ENCODE measurements at regions not wholly inside any gene's neighbourhood (a gene's known extent, or its start where the extent isn't known, plus 50 kb on each side); places are given as distances from the start of the nearest gene placed in this dataset.

DNA sequence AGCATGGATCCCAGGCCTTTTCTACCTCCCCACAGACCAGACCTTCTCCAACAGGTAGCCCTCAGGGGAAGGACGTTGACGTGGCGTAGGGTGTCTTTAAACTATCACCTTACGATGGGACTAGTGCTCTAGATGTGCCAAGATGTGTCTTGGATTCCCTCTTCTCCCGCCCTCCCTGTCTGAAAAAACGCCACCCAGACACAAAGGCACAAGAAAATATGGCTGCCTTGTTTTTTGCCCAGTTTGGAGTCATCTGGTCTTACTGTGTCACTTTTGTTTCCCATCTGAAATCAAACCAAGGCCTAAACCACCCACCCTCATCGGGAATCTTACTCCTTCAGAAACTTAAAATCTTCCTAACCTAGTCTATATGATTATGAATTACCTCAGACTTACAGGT is 235.4 kb downstream of the OR13H1 start:
- DNase-seq (ENCODE audit: low read depth): no peak

DNA sequence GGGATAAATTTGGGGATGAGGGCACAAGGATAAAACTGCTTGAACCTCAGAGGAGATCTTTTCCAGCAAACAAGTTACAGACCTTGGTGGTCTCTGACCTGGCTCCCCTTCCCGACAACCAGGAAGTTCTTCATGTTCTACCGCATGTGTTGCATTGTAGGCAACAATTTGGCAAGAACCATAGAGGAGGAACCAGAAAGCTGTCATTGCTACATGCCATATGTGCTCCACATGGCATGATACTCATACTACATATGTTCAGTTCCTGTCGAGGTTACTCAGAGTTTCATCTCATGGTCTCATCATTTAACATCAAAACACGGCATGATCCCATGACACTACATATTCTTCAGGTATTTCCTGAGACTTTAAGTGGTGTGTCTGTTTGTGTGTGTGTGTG is 235.9 kb downstream of the OR13H1 start:
- no peak for DNase-seq (ENCODE audit: low read depth)

DNA sequence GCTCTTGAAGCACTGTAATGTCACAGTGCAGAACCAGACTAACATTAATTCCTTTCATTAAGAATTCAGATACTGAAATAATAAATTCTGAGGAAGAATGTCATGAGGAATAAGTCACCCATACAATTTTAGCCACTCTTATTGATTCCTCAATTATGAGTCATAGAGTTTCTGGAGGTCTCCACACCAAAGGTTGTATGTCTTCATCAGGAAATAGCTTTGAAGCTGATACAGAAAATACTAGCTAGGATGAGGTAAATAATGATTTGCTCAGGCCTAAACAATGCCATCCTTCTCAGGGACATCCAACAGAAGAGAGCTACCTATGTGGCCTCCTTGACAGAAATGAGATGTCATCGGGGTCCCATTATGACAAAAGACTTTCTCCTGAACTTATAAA is 238.8 kb downstream of the OR13H1 start:
- DNase-seq (ENCODE audit: low read depth): no peak

DNA sequence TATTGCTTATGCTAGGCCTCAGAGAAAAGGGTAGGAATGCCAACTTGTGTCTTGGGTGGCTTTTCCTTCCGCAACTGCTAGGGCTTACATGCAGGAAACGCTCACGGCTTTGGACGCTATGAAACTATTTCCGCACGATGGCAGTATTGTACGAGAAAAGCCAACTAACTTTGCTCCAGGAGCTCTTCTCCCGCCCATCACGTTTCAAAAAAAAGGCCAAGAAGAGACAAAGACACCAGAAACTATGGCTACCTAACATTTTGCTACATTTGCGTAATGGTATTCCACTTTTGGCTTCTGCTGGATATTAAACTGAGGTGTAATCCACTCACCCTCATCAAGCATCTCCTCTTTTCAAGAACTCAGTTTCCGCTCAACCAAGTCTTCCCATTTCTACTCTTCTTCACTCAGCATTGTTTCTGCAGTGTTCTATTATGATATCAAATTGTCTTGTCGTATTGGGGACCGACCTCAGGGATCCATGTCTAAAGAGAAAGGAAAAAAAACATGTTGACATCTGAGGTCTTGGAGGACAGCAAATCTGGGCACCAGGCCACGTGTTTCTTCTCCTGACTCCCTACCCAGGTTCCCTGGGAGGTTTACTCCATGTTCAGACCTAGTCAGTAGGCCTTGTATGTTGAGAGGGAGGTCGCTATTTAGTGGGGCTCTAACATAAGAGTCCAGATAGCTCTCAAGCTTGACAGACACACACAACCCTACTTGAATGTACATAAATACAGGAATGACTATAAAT is 239.4 kb upstream of the STK26 start:
- no peak for DNase-seq (ENCODE audit: low read depth)

DNA sequence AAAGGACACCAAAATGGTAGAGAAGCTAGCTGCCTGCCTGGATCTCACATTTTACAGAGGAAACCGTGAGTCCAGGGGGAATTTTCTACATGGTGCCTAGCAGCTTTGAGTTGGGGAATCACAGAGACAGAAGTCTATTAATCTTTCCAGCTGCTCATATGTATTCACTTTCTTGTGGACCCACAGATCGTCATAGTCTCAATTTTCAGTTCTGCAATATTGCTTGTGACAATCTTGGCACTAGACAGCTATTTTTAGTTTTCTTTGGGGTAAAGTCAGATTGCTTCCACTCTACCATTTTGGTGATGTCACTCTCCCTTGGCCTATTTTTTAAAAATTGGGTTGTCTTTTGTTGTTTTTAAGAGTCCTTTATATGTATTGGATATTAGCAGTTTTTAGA is 233.4 kb upstream of the STK26 start:
- no peak for DNase-seq (ENCODE audit: low read depth)

DNA sequence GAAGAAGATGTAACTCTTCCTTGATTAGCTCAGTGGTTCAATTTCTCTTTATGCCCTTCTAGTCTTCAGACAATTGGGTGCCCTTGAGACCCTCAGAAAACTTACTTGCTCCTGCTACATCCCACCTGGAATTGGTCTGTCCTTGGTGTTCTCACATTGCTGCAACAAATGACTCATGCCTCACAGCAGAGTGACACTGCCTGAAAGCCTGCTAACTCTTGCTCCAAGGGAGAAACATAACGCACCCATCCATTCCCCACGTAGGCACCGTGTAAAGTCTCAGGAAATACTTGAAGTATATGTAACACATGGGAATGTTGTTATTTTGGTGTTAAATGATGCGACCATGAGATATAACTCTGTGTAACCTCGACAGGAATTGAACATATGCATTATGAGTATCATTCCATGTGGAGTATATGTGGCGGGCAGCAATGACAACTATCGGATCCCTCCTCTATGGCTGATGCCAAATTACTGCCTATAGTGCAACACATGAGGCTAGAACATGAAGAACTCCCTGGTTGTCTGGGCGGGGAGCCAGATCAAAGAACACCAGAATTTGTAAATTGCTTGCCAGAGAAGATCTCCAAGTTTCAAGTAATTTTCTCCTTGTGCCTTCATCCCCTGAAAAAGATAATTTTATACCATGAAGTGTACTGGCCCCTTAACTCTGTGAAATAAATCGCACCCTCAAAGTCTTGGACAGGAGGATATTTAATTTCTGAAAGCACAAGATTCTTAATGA is 231.3 kb upstream of the STK26 start:
- no peak for DNase-seq (ENCODE audit: low read depth)

DNA sequence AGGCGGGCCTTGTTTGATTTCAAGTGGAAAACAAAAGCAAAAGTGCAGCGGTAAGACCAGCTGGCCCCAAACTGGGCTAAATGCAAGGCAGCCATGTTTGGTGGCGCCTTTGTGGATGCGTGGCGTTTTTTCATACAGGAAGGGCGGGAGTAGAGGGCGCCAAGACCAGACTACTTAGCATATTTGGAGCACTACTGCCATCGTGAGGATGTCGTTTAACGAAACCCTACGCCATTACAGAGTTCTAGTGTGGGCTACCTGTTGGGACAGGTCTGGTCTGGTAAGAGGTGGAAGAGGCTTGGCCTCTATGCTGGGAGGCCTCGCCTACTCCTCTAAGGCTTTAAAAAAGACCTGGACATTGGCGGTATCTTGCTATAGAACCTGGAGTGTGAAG is 230.7 kb upstream of the STK26 start:
- DNase-seq (ENCODE audit: low read depth): no peak

DNA sequence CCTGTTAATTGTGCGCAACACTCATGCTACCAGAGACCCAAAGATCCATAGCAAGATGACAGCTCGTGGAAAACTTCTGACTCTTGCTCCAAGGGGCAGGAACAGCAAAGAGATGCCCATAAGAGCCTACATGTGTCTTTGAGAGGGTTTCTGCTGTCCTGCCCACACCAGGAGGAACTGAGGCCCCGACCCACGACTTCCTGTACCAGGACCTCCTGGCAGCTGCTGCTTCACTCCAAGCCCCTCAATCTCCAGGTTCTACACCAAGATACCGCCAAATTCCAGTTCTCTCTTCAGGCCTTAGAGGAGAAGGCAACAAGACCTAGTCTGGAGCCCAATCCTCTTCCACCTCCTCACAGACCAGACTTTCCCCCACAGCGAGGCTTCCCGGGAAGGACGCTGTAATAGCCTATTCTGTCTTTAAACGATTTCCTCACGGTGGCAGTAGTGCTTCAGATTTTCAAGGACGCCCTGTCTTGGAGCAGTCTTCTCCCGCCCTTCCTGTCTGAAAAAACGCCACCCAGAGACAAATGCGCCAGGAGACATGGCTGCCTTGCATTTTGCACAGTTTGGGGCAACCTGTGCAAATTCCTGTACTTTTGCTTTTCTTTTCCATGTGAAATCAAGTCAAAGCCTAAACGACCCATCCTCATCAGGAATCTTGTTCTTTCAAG is 230.2 kb upstream of the STK26 start:
- no peak for DNase-seq (ENCODE audit: low read depth)

DNA sequence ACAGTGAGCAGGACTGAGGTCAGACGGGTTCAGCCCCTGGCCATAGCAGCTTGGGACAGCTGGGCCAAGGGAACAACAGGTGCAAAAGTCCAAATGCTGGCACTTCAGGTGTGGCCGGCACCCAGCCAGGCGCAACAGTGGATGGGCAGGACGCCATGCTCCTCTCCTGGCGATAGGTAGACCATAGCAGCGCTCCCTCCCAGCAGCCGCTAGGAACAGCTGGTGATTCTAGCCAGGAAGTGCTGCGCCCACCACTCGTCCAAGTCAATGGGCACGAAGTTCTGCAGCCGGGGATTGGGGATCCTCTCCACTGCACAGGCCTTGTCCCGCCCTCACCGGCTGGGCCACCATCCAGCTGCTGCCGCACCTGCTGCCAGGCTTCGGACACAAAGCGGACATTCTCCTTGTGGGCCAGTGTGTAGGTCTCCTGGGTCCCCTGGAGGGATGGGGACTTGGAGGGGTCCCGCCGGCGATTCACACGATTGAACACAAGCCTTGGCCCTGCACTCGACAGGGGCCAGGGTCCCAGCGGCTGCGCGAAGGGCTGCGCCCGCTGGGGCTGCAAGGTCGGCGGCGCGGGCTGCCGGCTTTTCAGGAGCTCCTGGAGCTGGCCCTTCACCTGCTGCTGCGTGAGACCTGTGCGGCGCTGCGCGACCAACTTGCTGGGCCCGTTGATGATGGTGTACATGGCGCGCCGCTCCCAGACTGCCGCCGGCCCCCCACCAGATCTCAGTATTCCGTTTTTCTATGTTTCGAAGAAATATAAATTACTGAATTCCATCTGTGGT is 227.5 kb upstream of the STK26 start:
- DNase-seq (ENCODE audit: low read depth): no peak

DNA sequence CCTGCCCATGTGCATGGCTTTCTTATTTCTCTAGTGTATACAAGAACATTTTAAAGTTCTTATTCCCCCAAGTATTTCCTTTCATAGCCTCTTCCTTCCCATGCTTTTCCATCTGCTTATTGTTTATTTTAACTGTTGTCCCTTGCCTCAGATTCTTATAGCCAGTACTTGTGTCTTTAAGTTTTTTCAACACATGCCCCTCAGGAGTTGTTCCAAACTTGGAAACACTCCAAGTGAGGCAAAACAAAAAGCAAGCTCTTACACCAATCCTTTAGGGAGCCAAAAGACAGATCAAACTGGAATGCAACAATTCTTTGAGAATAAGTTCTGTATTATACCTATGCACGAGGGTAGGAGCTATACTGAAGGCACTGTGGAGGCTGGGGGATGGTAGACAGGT is 222.0 kb upstream of the STK26 start:
- no peak for DNase-seq (ENCODE audit: low read depth)

DNA sequence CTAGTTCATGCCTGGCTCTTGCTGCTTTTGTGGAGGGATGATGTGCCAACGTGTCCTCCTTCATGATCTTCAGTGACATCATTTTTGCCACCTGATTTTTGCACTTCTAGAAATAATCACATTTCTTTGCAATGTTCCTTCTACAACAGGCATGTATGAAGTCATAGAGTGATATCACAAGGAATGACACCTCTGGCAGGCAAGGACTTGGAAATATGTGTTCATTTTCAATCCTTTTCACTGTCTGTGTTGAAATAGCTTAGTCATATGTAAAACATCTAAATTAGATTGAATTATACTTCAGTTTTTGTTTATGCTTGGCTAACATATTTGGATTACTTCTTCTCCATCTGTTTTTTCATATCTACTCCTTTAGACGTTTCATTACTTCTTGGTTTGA is 221.2 kb upstream of the STK26 start:
- no peak for DNase-seq (ENCODE audit: low read depth)

DNA sequence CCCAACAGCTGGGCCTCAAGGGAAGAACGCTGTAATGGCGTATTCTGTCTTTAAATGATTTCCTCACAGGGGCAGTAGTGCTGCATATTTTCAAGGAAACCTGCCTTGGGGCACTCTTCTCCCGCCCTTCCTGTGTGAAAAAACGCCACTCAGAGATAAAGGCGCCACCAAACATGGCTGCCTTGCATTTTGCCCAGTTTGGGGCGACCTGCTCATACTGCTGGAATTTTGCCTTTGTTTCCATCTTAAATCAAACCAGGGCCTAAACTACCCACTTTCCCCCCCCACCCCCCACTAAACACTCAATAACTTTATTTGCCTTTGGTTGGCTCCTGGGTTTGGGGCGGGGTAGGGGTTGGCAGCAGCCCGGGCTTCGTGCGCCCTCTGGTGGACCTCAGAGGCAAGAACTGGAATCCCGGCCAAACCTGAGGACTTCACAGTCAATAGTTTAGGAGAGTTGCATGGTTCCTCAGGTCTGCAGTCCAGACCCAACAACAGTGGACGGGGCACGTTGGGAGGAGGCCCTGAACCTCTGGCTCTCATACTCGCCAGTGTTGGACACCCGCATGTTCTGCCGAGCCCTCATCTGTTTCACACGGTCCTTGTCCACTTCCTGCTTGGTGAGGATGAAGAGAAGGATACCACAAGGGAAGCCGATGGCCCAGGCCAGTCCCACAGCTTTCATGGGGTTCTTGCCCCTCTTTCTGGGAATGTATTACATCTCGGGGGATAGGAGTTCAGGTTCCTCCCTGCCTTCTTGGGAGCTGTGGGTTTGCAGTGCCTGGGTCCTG is 220.1 kb upstream of the STK26 start:
- no peak for DNase-seq (ENCODE audit: low read depth)

DNA sequence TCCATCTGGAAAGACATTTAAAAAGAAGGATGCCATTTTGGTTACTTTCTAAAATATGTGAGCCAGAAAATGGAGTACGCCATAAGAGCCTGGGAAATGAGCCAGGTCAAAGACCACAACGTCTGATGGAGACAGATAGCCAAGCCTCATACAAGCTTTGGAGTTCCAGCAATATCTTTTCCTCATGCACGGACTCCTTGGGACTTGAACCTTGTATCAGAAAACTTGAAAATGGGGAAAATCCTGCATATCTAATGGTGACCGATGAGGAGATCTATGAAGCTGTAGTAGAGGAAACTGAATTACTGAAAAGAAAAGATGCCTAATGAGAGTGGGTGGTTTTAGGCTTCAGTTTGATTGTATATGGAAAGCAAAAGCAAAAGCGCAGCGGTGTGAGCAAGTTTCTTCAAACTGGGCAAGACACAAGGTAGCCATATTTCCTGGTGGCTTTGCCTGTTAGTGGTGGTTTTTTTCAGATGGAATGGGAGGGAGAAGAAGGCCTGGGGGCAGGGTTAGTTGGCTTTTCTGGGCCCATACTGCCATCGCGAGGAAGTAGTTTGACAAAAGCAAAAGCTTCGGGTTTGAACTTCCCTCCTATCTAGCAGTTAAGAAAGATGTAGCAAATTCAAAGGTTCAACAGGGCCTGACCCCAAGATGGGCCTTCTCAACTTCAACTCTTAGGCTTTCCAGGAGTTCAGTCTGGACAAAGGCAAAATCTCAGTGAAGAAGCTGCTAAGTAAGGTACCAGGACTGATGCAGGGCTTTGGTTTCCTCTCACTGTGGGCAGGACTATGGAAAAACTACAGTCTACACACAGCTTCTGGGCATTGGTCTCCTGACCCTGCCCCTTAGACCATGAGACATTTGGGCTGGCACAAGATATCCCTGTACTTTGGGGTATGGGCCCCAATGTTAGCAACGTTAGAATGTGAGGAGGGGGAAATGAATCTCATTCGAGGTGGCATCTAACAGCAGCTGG is 210.0 kb upstream of the STK26 start:
- DNase-seq (ENCODE audit: low read depth): no peak

DNA sequence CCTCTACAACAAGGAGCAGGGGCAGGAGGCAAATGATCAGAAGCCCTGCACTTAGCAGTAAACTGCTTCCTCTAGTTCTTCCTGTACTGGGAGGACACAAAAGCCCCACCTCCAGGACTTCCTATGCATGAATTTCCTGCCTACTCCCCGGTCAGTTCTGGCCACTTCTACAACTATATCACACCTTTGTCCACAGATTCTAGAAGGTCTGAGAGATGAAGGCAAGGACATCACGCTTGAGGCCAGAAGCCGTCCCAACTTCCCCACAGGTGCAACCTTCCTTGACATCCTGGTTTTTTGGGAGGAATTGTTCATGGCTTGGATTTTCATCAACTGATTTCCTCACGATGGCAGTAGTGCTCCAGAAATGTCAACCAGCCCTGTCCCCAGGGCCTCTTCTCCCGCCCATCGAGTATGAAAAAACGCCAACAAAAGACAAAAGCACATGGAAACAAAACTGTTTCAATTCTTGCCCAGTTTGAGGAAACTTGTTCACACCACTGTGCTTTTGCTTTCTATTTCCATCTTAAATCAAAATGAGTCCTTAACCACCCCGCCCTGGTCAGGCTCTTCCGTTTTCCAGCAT is 206.5 kb upstream of the STK26 start:
- no peak for DNase-seq (ENCODE audit: low read depth)

DNA sequence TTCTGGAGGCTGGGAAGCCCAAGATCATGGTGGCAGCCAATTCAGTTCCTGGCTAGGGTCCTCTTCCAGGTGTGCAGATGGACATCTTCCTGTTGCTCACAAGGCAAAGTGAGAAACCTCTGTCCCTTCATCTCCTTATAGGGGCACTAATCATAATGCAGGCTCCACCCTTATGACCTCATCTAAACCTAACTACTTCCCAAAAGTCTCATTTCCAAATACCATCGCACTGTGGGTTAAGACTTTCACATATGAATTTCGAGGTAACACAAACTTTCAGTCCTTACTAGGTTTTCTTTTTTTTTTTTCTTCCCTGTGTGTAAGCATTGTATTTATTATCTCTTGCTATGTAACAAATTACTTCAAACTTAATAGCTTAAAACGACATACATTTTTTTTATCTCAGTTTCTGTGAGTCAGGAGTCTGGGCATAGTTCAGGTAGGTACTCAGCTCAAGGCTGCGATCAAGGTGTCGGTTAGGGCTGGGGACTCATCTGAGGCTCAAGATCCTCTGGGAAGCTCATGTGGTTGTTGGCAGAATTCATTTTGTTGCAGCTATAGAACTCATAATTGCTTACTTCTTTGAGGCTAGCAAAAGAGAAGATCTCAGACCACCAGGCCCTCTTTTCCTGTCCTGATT is 204.7 kb upstream of the STK26 start:
- DNase-seq (ENCODE audit: low read depth): no peak

DNA sequence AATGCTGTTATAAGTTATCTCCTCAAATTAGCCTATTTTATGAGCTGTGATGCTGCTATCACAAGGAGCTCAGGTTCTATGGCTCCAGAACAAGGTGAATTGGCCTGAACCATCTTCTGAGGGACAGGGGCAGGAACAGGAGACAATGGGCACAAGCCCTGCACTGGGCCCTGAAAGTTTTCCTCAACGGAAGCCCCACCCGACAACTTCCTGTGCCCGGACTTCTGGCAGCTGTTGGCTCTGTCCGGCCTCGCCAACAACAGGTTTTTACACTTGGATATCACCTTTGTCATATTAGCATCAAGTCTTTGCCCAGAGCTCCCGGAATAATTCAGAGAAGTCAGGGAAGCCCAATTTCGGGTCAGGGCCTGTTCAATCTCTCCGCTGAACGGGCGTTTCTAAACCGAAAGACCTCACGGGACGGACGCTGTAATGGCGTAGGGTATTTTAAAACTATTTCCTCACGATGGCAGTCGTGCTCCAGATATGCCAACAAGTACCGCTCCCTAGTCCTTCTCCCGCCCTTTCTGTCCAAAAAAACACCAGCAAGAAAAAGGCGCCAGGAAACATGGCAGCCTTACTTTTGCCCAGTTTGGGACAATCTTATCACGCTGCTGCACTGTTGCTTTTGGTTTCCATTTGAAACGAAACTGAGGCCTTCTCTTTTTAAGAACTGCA is 201.0 kb upstream of the STK26 start:
- no peak for DNase-seq (ENCODE audit: low read depth)

DNA sequence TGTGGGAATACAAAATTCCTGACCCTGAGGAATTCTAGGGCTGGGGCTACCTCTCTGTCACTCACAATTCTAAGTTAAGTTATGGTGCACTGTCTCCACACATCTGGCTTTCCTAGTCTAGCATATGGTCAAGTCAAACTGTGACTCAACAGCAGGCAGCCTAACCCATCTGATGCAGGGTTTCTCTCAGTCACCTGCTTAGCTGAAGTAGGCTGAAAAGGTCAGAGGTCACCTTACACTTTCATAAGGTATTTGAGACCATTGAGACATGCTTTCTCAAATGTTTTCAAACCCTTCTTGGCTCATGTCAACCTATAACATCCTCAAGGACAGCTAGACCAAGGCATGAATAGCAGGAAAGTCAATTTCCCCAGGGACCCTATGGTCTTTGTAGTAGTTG is 196.5 kb upstream of the STK26 start:
- no peak for DNase-seq (ENCODE audit: low read depth)

DNA sequence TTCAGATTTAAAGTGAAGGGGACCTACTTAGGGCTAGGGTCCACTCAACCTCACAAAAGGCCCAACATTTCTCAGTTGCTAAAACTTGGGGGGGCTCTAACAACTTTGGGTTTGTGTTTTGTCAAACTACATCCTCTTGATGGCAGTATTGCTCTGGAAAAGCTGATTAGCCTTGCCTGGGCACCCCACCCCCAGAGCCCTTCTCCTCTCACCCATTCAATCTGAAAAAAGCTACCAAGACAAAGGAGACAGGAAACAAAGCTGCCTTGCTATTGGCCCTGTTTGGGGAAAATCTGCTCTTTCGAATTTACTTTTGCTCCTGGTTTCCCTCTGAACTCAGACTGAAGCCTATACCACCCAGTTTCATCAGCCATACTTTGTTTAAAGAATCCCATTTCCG is 195.2 kb upstream of the STK26 start:
- DNase-seq (ENCODE audit: low read depth): no peak

DNA sequence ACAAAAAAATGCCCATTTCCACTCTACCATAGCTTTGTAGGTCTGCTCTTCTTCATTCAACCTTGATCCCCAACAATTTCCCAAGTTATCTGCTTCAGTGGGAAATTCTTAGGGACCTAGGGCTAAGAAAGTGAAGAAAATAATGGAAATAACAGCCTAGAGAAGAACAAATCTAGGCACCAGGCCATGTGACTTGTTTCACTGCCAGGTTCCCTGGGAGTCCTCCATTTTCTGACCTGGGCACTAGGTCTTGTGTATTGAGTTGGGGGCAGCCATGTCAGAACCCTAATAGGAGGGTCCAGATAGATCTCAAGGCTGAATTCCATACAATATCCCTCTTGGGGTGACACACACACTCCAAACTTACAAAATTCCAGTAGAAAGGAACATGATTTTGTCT is 194.6 kb upstream of the STK26 start:
- DNase-seq (ENCODE audit: low read depth): no peak
